DMS153 (cell line): ENCODE measurements at regions not wholly inside any gene's neighbourhood (a gene's known extent, or its start where the extent isn't known, plus 50 kb on each side); places are given as distances from the start of the nearest gene placed in this dataset.

Experiments
- DNase-seq: peaks from one replicate; lab custom pipeline; 2025; lab: John Stamatoyannopoulos, UW

DNA sequence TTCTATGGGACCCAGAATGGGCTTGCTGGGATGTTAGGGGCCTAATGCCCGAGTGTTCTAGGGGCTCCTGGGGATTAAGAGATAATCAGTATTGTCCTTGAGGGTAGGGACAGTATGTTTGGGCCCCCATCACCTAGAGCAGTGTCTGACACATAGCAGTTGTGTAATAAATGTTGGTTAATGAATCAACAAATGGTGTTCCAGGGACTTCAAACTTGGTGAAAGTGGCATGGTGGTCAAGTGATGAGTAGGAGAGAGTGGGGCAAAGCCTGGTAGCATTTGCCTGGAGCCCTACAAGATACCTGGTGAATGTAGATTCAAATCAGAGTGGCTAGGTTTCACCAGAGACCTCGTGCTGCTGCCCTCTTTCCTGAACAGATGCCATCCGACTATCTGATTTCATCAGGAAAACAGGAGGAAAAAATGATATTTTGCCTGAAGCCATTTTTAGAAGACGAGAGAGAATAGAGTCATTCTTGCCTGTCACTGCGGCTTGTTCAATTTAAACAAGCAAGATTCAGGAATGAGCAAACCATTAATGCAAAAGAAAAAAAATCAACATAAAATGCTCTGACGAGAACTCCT, 117.3 kb downstream of the RPL22L1 start:
- DNase-seq, result no peak

GRCh38 chr3:170751899-170752293, 118.1 kb downstream of the RPL22L1 start:
- no peak for DNase-seq

- peak; percentile 16 for DNase-seq
Observed at GRCh38 chr3:170751083-170751898, 118.7 kb downstream of the RPL22L1 start.

- DNase-seq, result no peak
Observed at GRCh38 chr3:170750478-170750830, 119.5 kb downstream of the RPL22L1 start.

DNA sequence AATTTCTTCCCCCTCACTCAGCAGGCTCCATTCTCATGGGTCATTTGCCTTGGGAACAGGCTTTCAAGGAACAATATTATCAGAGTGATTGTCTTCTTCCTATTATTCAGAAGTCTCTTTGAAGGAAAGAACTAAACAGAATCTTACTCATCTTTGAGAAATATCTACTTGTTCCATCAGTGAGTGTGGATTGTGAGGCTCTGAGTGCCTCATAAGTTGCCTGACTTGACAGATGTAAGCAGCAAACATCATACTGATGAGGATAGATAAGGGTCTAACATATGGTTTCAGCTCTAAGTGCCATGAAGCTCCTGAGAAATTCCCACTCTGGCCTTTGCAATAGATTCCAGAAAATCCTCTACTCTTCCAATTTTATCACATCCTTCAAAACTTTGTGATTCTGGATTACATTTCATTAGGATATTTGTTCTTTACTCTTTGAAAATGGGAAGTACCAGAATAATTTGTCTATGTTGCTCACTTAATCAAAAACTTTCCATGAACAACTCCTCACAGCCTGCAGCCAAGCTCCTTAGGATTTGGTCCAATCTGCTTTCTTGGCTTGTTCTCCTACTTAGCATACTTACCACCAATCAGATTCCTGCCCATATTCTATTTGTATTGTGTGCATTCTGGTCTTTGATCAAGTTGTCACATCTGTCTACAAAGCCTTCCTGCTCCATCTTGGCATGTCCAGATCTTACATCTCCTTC, 120.1 kb downstream of the RPL22L1 start:
- no peak for DNase-seq

- no peak for DNase-seq
Observed at GRCh38 chr3:170749185-170749584, 120.8 kb downstream of the RPL22L1 start.

GRCh38 chr3:170746175-170746942, 123.6 kb downstream of the RPL22L1 start:
- DNase-seq, result no peak

DNA sequence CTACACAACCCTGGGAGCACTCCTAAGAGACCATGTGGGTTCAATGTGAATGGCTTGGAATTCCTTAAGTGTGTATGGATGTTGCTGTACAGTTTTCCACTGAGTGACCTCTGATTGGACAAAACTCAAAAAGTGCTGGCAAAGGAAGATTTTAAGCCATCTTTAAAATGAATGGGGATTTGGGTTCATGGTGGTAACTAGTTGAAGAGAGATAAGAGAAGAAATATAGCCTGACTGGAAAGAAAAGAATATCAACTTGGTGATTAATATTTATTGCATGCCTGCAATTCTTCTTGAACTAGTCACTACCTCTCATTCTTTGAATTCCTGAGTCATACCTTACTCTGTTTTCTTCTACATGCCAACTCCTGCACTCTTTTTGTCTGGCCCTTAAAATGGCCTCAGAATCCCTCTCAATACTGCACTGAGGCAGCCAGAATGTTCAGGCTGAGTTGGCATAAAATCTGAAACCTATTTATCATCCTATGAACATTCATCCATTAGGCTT, 124.7 kb downstream of the RPL22L1 start:
- DNase-seq, result no peak

DNA sequence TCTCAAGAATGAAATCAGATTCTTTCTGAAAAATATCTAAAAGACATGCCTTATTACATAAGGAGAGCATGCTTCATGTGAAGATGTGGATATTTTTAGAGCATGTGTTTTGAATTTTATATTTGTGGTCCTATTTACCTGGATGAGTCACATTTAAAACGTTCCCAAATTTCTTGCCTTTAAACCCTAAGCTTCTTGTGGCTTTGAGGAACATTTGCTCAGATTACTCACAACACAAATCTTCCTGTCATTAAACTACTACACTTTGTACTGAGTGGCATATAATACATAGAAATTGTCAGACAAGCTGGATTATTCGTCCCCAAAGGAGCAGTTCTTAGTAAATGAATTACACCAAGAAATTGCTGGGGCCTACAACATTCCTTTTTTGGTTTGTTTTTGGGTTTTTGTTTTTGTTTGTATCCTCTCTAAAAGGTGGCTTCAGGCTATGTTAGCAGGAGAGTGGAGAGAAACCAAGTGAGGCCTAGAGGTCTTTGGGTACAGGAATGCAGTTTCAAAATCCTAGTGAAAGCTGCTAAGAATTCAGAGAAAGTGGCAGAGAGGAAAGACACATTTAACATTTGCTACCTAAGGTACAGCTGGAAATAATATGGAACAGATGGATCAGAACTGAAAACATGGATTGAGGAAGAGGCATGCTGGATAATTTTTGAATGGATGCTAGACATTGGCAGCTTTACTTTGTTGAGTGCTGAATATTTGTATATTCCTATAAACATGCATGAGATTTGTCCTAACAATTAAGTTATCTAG, 128.1 kb downstream of the RPL22L1 start:
- DNase-seq, result no peak

DNA sequence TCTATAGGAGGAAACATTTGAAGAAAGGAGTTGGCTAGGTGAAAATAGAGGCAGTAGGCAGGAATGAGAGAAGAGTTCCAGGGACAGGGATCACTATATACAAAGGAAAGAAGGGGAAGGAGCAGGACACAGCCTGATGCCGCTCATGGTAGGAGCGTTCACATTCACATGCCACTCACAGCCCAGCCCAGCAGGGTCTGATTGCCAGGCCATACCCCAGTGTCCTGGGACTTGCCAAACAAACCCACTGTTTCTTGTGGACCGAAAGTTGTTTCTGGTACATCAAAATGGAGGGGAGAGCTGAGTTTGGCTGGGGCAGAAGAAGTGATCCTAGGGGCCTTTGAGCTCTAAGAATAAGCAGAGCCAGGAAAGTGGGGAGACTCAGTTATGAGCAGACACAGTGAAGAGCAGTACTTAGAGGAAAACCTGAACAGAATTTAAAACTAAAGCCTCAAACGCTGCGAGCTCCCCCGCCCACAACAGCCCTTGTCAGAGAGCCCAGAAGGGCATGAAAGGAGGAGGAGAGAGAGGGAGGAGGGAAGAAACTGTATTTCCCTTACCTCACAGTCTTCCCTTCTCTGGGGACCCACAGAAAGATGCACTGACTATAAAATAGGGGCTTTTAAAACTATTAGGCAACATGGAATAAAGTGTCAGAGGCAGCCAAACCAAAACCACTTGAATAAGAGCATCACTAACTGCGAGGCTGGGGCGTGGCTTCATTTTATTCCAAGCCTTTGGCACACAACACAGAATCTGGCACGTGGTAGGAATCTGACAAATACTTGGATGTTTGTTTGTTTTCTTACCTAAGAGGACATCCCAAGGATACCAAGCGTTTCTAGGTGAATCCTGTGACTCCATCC, 129.0 kb downstream of the RPL22L1 start:
- peak; percentile 42 for DNase-seq

DNA sequence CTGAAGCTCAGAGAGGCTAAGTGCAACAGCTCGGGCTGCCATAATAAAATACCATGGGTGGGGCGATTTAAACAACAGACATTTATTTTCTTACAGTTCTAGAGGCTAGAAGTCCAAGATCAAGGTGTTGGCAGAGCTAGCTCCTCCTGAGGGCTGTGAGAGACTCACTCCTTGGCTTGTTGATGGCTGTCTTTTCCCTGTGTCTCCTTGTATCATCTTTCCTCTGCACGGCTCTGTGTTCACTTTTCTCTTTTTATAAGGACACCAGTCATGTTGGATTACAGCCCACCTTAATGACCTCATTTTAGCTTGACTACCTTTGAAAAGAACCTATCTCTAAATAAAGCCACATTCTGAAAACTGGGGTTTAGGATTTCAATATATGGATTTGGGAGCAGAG, 129.7 kb downstream of the RPL22L1 start:
- DNase-seq, result no peak

GRCh38 chr3:170739410-170739809, 130.6 kb downstream of the RPL22L1 start:
- DNase-seq, result no peak

GRCh38 chr3:170738766-170739165, 131.2 kb downstream of the RPL22L1 start:
- no peak for DNase-seq

- DNase-seq, result no peak
Observed at GRCh38 chr3:170737498-170738162, 132.4 kb downstream of the RPL22L1 start.

- no peak for DNase-seq
Observed at GRCh38 chr3:170735821-170736220, 134.2 kb downstream of the RPL22L1 start.

- no peak for DNase-seq
Observed at GRCh38 chr3:170734735-170735065, 135.3 kb downstream of the RPL22L1 start.

- DNase-seq, result no peak
Observed at GRCh38 chr3:170734043-170734734, 135.8 kb downstream of the RPL22L1 start.

DNA sequence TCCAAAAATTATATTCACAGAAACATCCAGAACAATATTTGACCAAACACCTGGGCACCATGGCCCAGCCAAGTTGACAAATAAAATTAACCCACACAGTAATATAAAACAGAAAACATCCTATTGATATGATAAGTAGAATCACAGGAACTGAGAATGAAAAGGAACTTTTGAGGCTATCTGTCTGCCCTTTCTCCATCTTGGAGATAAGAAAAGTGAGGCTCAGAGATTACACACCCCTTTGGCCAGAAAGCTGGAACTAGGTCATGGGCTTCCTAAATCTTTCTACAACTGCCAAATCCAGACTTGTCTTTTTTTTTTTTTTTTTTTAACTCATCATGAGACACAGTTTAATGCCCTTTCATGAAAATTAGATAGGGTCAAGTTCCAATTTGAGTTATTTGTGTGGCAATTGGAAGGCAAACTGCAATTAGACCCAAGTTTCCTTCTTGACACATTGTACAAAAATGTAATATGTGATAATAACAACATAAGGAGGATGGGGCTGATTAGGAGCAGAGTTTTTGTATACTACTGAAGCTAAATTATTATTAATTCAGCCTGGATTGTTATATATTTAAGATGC, 137.2 kb downstream of the RPL22L1 start:
- DNase-seq, result no peak

DNA sequence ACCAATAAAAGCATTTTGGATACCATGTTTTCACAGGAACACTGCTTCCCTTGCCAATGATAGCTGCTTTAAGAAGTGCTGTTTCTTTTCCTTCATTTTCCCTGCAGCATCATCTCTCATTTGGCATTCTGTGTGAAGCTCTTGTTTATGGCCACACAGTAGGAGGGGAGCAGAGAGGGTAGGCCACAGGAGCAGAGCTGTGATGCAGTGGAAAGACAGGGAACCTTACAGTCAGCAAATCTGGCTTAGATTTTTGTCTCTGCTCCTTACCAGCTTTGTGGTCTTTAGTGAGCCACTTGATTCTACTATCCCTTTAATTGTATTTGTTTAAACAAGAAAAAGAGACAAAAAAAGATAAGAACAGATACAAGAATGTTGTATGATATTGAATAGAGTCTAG, 138.7 kb downstream of the RPL22L1 start:
- no peak for DNase-seq
